Smooth muscle cell (in vitro differentiated cells): ENCODE measurements at regions not wholly inside any gene's neighbourhood (a gene's known extent, or its start where the extent isn't known, plus 50 kb on each side); places are given as distances from the start of the nearest gene placed in this dataset.

ENCODE experiments used
- DNase-seq: peaks from one replicate; lab custom pipeline; 2025; ENCODE audit not compliant: unreplicated experiment; lab: John Stamatoyannopoulos, UW
- H2AFZ ChIP-seq: fragments of 200-600 bp; sonication (generic); 2 replicates; pipeline ENCODE4 v1.6.0; 2016; ENCODE audit warnings: antibody characterized with exemption, low read depth, mild to moderate bottlenecking
- H3F3A ChIP-seq: fragments of 200-600 bp; sonication (generic); 2 replicates; pipeline ENCODE4 v1.6.0; 2017; ENCODE audit warnings: antibody characterized with exemption, low read depth
- H3K27ac ChIP-seq: fragments of 200-600 bp; sonication (generic); 2 replicates; pipeline ENCODE4 v1.5.1; 2016; ENCODE audit warnings: low read depth, mild to moderate bottlenecking
- H3K27me3 ChIP-seq: fragments of 200-600 bp; sonication (generic); 2 replicates; pipeline ENCODE4 v1.6.1; 2016; ENCODE audit warnings: low read depth, mild to moderate bottlenecking
- H3K36me3 ChIP-seq: fragments of 200-600 bp; sonication (generic); 2 replicates; pipeline ENCODE4 v1.5.1; 2016; ENCODE audit warnings: low read depth
- H3K4me1 ChIP-seq: fragments of 200-600 bp; sonication (generic); 2 replicates; pipeline ENCODE4 v1.5.1; 2016; ENCODE audit warnings: low read depth
- H3K4me2 ChIP-seq: fragments of 200-600 bp; sonication (generic); 2 replicates; pipeline ENCODE4 v1.6.0; 2016; ENCODE audit warnings: mild to moderate bottlenecking
- H3K4me3 ChIP-seq: fragments of 200-600 bp; sonication (generic); 2 replicates; pipeline ENCODE4 v1.5.1; 2016; ENCODE audit warnings: mild to moderate bottlenecking
- H3K79me2 ChIP-seq: fragments of 200-600 bp; sonication (generic); 2 replicates; pipeline ENCODE4 v1.6.0; 2016; ENCODE audit warnings: low read depth, mild to moderate bottlenecking
- H3K9ac ChIP-seq: fragments of 200-600 bp; sonication (generic); 2 replicates; pipeline ENCODE4 v1.6.0; 2016; ENCODE audit warnings: low read depth
- H3K9me3 ChIP-seq: fragments of 200-600 bp; sonication (generic); replicated peaks from 2 replicates; pipeline ENCODE4 v1.5.1; 2016; ENCODE audit warnings: low read depth
- H4K20me1 ChIP-seq: fragments of 200-600 bp; sonication (generic); 2 replicates; pipeline ENCODE4 v1.6.0; 2016; ENCODE audit warnings: low read depth
- WGBS: methylation state at CpG from one replicate; pipeline ENCODE4 v1.1.7; 2016; ENCODE audit warnings: low lambda C conversion rate; 5-methylcytosine and 5-hydroxymethylcytosine counted together
- TF ChIP-seq, protein P1 (sequence below): fragments of 200-600 bp; sonication (generic); IDR thresholded peaks from 2 replicates; pipeline ENCODE4 v1.5.1; 2017; ENCODE audit warnings: borderline replicate concordance, mild to moderate bottlenecking, antibody characterized with exemption; ENCODE audit not compliant: insufficient read depth, poor library complexity, severe bottlenecking

- TF ChIP-seq, protein P1, sequence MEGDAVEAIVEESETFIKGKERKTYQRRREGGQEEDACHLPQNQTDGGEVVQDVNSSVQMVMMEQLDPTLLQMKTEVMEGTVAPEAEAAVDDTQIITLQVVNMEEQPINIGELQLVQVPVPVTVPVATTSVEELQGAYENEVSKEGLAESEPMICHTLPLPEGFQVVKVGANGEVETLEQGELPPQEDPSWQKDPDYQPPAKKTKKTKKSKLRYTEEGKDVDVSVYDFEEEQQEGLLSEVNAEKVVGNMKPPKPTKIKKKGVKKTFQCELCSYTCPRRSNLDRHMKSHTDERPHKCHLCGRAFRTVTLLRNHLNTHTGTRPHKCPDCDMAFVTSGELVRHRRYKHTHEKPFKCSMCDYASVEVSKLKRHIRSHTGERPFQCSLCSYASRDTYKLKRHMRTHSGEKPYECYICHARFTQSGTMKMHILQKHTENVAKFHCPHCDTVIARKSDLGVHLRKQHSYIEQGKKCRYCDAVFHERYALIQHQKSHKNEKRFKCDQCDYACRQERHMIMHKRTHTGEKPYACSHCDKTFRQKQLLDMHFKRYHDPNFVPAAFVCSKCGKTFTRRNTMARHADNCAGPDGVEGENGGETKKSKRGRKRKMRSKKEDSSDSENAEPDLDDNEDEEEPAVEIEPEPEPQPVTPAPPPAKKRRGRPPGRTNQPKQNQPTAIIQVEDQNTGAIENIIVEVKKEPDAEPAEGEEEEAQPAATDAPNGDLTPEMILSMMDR, result no peak
- 86% methylated on average over 5 of the region's 5 CpGs for WGBS
- peak overlapping the region; percentile 72 for H3K4me2 ChIP-seq
These were observed 398.2 kb upstream of the MEF2C start for GRCh38 chr5:89281211-89281610.

GRCh38 chr5:89280103-89281037 lies 397.4 kb upstream of the MEF2C start:
- H3K4me1 ChIP-seq, result peaks cover 31% of the 10 kb centered on the region
- H2AFZ ChIP-seq, result no peak overlapping the region
- H3K36me3 ChIP-seq, result no peaks in the 10 kb centered on the region
- no peak overlapping the region for H3K27ac ChIP-seq
- WGBS, result 53% methylated on average over 2 of the region's 2 CpGs
- H3K79me2 ChIP-seq, result no peaks in the 10 kb centered on the region
- H3K4me3 ChIP-seq, result no peak overlapping the region
- H4K20me1 ChIP-seq, result no peaks in the 10 kb centered on the region
- H3K9ac ChIP-seq, result no peak overlapping the region
- DNase-seq, result no peak
- peaks cover 4% of the 10 kb centered on the region for H3F3A ChIP-seq
- H3K4me2 ChIP-seq, result peak overlapping the region; percentile 13
- no peaks in the 10 kb centered on the region for H3K27me3 ChIP-seq
- H3K9me3 ChIP-seq, result no peaks in the 10 kb centered on the region
- TF ChIP-seq, protein P1, result no peak

More at GRCh38 chr5:89281211-89281610, 398.2 kb upstream of the MEF2C start:
- Histone ChIP-seq H3K4me3 (no peak overlapping the region), H4K20me1 (no peaks in the 10 kb centered on the region), H3K36me3 (no peaks in the 10 kb centered on the region), H2AFZ (no peak overlapping the region), H3K9ac (no peak overlapping the region), H3K4me1 (peaks cover 31% of the 10 kb centered on the region), H3K27ac (no peak overlapping the region), H3K27me3 (no peaks in the 10 kb centered on the region), H3K79me2 (no peaks in the 10 kb centered on the region), H3F3A (peaks cover 4% of the 10 kb centered on the region), H3K9me3 (no peaks in the 10 kb centered on the region)
- no peak for DNase-seq

GRCh38 chr5:89279391-89280036 lies 396.5 kb upstream of the MEF2C start:
- H3K27me3 ChIP-seq, result no peaks in the 10 kb centered on the region
- H3K36me3 ChIP-seq, result no peaks in the 10 kb centered on the region
- H3K27ac ChIP-seq, result no peak overlapping the region
- H3K9me3 ChIP-seq, result no peaks in the 10 kb centered on the region
- H3F3A ChIP-seq, result peaks cover 4% of the 10 kb centered on the region
- no peaks in the 10 kb centered on the region for H4K20me1 ChIP-seq
- no peak overlapping the region for H3K4me2 ChIP-seq
- no peaks in the 10 kb centered on the region for H3K79me2 ChIP-seq
- no peak overlapping the region for H3K9ac ChIP-seq
- 87% methylated on average over 5 of the region's 5 CpGs for WGBS
- no peak overlapping the region for H3K4me3 ChIP-seq
- H2AFZ ChIP-seq, result no peak overlapping the region
- TF ChIP-seq, protein P1, result no peak
- DNase-seq, result no peak
- H3K4me1 ChIP-seq, result peaks cover 31% of the 10 kb centered on the region
